GM12864 (cell line): ENCODE measurements at regions not wholly inside any gene's neighbourhood (a gene's known extent, or its start where the extent isn't known, plus 50 kb on each side); places are given as distances from the start of the nearest gene placed in this dataset.
"Not testable (repeated sequence)": the region's sequence is repeated elsewhere in the genome, so short reads cannot be mapped to it uniquely, and the experiment has no call there.

Source experiments
- DNase-seq: peaks from one replicate; pipeline ENCODE4 v3.0.0-alpha.2; 2011; ENCODE audit warnings: low read depth
- H3K4me3 ChIP-seq: 2 replicates; pipeline ENCODE4 v1.5.1; 2011; ENCODE audit warnings: mild to moderate bottlenecking, low read depth, low read length, control low read depth
- TF ChIP-seq, protein P1 (sequence below): IDR thresholded peaks from 2 replicates; pipeline ENCODE4 v1.5.1; 2011; ENCODE audit warnings: low read depth, mild to moderate bottlenecking, moderate library complexity, low read length, control low read depth, inconsistent platforms; ENCODE audit errors: missing control alignments

DNA sequence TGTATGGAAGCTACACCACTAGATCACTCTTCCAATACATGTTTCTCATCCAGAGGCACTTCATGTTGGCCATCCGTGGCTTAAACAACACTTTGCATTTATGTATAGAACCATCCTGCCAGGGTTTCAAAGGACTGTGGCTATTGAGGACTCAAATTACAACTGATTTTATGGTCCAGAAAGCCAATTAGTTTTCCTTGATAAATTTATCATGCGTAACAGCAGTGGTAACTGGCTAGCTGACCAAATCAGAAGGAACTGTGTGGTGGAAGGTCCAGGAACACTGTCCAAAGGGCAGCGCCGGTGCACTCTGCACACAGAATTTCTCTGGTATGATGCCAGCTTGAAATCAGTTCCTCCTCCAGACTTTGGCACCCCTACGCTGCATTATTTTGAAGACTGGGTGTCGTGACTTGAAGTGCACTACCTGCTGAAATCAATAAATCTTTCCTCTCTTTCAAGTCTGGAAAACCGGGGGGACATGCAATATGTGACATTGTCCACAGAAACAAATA is 69.3 kb upstream of the TMEM252 start:
- no peak overlapping the region for H3K4me3 ChIP-seq
- TF ChIP-seq, protein P1, sequence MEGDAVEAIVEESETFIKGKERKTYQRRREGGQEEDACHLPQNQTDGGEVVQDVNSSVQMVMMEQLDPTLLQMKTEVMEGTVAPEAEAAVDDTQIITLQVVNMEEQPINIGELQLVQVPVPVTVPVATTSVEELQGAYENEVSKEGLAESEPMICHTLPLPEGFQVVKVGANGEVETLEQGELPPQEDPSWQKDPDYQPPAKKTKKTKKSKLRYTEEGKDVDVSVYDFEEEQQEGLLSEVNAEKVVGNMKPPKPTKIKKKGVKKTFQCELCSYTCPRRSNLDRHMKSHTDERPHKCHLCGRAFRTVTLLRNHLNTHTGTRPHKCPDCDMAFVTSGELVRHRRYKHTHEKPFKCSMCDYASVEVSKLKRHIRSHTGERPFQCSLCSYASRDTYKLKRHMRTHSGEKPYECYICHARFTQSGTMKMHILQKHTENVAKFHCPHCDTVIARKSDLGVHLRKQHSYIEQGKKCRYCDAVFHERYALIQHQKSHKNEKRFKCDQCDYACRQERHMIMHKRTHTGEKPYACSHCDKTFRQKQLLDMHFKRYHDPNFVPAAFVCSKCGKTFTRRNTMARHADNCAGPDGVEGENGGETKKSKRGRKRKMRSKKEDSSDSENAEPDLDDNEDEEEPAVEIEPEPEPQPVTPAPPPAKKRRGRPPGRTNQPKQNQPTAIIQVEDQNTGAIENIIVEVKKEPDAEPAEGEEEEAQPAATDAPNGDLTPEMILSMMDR, result no peak
- DNase-seq, result no peak

DNA sequence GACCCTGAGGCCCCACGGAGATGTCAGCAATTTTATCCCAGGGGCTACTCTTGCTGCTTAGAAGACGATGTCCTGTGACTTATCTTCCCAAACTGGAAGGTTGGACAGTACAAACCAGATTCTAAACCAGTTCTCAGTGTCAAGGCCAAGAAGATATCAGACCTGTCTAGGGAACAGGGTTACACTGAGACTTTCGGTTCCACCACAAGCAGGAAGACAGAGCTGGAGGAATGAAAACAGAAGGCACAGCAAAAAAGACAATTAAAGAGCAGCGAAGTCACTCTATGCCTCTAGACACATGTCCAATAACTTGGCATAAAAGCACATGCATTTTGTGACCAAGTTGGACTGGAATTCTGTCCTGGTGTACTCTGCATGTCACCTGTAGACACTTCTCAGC is 73.4 kb upstream of the TMEM252 start:
- TF ChIP-seq, protein P1, result no peak
- DNase-seq, result no peak
- H3K4me3 ChIP-seq, result no peak overlapping the region

DNA sequence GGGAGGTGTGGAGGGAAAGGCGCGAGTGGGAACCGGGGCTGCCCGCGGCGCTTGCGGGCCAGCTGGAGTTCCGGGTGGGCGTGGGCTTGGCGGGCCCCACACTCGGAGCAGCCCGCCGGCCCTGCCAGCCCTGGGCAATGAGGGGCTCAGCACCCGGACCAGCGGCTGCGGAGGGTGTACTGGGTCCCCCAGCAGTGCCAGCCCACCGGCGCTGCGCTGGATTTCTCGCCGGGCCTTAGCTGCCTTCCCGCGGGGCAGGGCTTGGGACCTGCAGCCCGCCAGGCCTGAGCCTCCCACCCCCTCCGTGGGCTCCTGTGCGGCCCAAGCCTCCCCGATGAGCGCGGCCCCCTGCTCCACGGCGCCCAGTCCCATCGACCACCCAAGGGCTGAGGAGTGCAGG is 76.3 kb upstream of the TMEM252 start:
- DNase-seq, result not testable (repeated sequence)

GRCh38 chr9:68619072-68619471 is 78.4 kb upstream of the TMEM252 start:
- TF ChIP-seq, protein P1, result no peak
- no peak overlapping the region for H3K4me3 ChIP-seq
- DNase-seq, result no peak

More for the DNA sequence above, 76.3 kb upstream of the TMEM252 start:
- not testable (repeated sequence) for H3K4me3 ChIP-seq

- TF ChIP-seq, protein P1, result no peak
- no peak for DNase-seq
- no peak overlapping the region for H3K4me3 ChIP-seq
Observed at GRCh38 chr9:68619636-68620035, 79.0 kb upstream of the TMEM252 start.

DNA sequence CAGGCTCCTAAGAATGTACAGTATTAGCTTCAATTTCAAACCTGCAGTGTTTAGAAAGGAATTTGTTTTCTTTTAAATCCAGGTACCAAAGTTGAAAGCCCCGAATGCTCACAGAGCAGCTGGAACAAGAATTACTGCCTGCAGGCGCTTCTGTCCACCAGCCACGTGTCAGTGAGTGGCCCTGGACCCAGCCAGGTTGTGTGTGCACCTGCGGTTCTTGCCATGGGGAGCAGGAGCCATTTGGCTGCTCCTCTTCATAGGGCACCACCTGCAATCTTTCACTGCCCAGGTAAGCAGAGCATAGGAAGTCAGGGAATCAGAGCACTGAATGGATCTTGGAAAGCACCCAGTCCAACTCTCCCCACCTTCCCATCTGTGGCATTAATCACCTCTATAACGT is 79.5 kb upstream of the PIP5K1B start:
- no peak for DNase-seq
- H3K4me3 ChIP-seq, result no peak overlapping the region
- TF ChIP-seq, protein P1, result no peak

DNA sequence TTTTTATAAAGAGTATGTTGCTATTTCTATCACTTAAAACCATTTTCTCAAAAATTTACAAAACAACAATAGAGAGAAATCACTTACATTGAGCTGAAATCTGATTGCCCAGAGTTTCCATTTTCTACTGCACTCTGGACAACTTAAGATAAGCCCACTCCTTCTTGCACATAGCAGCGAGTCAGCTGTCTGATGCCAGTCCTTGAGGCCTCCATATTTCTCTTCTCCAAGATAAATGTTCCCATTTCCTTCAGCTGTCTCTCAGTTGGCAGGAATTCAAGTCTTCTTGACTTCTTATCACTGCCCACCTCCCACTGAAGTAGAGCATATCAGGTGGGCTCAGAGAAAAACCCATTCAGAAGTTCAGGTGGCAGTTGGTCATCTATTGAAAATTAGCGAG is 78.5 kb upstream of the PIP5K1B start:
- DNase-seq, result no peak
- no peak overlapping the region for H3K4me3 ChIP-seq
- TF ChIP-seq, protein P1, result no peak

- H3K4me3 ChIP-seq, result no peak overlapping the region
- no peak for DNase-seq
- TF ChIP-seq, protein P1, result no peak
Observed at GRCh38 chr9:68627104-68627503, 77.9 kb upstream of the PIP5K1B start.
